Upper lobe of left lung (tissue), 4 donors: ENCODE measurements at regions not wholly inside any gene's neighbourhood (a gene's known extent, or its start where the extent isn't known, plus 50 kb on each side); places are given as distances from the start of the nearest gene placed in this dataset.

Source experiments
- EP300 ChIP-seq, 4 donors: sonication (generic); formaldehyde crosslinking; IDR thresholded peaks; one replicate each; pipeline ENCODE4 v1.5.1; 2017; ENCODE audit warnings: antibody characterized with exemption in 4 of 4, control low read depth in 2 of 4
- POLR2A ChIP-seq, 4 donors: fragments of 450-650 bp; IDR thresholded peaks; one replicate each; pipeline ENCODE4 v1.5.1; 2016 to 2017; ENCODE audit warnings: antibody characterized with exemption in 4 of 4, mild to moderate bottlenecking in 2 of 4
- TF ChIP-seq, protein P1 (sequence below), 6 experiments: fragments of 450-650 bp in 4 of 6; fragments of 200-600 bp in 2 of 6; sonication (generic) in 2 of 6; IDR thresholded peaks; one replicate each; pipeline ENCODE4 v1.5.1; 2016 to 2019; ENCODE audit warnings: antibody characterized with exemption in 6 of 6

GRCh38 chr12:102730996-102731395 is 186.0 kb downstream of the PAH start:
- TF ChIP-seq, protein P1, sequence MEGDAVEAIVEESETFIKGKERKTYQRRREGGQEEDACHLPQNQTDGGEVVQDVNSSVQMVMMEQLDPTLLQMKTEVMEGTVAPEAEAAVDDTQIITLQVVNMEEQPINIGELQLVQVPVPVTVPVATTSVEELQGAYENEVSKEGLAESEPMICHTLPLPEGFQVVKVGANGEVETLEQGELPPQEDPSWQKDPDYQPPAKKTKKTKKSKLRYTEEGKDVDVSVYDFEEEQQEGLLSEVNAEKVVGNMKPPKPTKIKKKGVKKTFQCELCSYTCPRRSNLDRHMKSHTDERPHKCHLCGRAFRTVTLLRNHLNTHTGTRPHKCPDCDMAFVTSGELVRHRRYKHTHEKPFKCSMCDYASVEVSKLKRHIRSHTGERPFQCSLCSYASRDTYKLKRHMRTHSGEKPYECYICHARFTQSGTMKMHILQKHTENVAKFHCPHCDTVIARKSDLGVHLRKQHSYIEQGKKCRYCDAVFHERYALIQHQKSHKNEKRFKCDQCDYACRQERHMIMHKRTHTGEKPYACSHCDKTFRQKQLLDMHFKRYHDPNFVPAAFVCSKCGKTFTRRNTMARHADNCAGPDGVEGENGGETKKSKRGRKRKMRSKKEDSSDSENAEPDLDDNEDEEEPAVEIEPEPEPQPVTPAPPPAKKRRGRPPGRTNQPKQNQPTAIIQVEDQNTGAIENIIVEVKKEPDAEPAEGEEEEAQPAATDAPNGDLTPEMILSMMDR (IDR thresholded peaks at IDR 0.05), result no peak
- TF ChIP-seq POLR2A (IDR thresholded peaks at IDR 0.05) (no peak), EP300 (IDR thresholded peaks at IDR 0.05) (no peak)
